Heart right ventricle (tissue), 16 donors: ENCODE measurements at regions not wholly inside any gene's neighbourhood (a gene's known extent, or its start where the extent isn't known, plus 50 kb on each side); places are given as distances from the start of the nearest gene placed in this dataset.

Experiments
- ATAC-seq, 8 donors: fragments of 200-7000 bp; cut with Tn5 transposase; one replicate each; pipeline ENCODE4 v1.9.1; 2020; ENCODE audit warnings: mild to moderate bottlenecking in 8 of 8, moderate library complexity in 8 of 8, moderate number of reproducible peaks in 1 of 8
- DNase-seq, 2 donors: peaks; one replicate each; pipeline ENCODE4 v3.0.0-alpha.2; 2020
- H3K27ac ChIP-seq, 10 donors: fragments of 200-600 bp; sonication (generic) in 2 of 10; one replicate each; pipeline versions ENCODE4 v1.5.0 to v1.8.0; 2020 to 2022; ENCODE audit warnings: mild to moderate bottlenecking in 3 of 10
- H3K27me3 ChIP-seq, 7 donors: fragments of 200-600 bp; one replicate each; pipeline ENCODE4 v1.8.0; 2021 to 2022; ENCODE audit warnings: mild to moderate bottlenecking in 2 of 7
- H3K36me3 ChIP-seq, 9 donors: fragments of 200-600 bp; sonication (generic) in 1 of 9; one replicate each; pipeline versions ENCODE4 v1.5.0 to v1.8.0; 2020 to 2022; ENCODE audit warnings: mild to moderate bottlenecking in 2 of 9
- H3K4me1 ChIP-seq, 9 donors: fragments of 200-600 bp; sonication (generic) in 1 of 9; one replicate each; pipeline versions ENCODE4 v1.5.0 to v1.8.0; 2020 to 2022; ENCODE audit warnings: mild to moderate bottlenecking in 4 of 9
- H3K4me3 ChIP-seq, 10 donors: fragments of 200-600 bp; sonication (generic) in 2 of 10; one replicate each; pipeline versions ENCODE4 v1.5.0 to v1.8.0; 2020 to 2022; ENCODE audit warnings: mild to moderate bottlenecking in 7 of 10, moderate library complexity in 2 of 10
- H3K9me3 ChIP-seq, 11 donors: fragments of 200-600 bp in 10 of 11; sonication (generic) in 2 of 11; one replicate each; pipeline versions ENCODE4 v1.5.0 to v1.8.0; 2013 to 2022; ENCODE audit warnings: mild to moderate bottlenecking in 2 of 11, control low read depth in 1 of 11, moderate library complexity in 1 of 11
- CTCF ChIP-seq, 9 donors: fragments of 200-600 bp; sonication (generic) in 2 of 9; IDR thresholded peaks; one replicate each; pipeline versions ENCODE4 v1.5.0 to v1.8.0; 2021 to 2022; ENCODE audit warnings: antibody characterized with exemption in 9 of 9, mild to moderate bottlenecking in 5 of 9, moderate library complexity in 1 of 9
- WGBS, 2 donors: extraction: QIAGEN DNeasy Blood & Tissue Kit; methylation state at CpG; one replicate each; pipeline ENCODE4 v1.1.7; 2013; ENCODE audit warnings: inconsistent platforms in 1 of 2; 5-methylcytosine and 5-hydroxymethylcytosine counted together
- intact Hi-C, 10 donors: fragments of 100-400 bp; cut with DNase I; formaldehyde crosslinking; loops; one replicate each; pipeline versions ENCODE4 v1.11.1 to v1.14.2; 2022
- donor health status: Arrhythmogenic right ventricular cardiomyopathy.
- donor health status: ischemic (EF 13 %, LVEDD 7.1; RV severe dilation, severe dysfunction).
- donor health status: healthy with polysubstance abuse.
- donor health status: DM: no; HTN: yes; CAD: no.
- donor health status: DM: no; HTN: no; CAD: no.
- donor health status: ischemic (EF 25% LVEDD 6.9; RV normal size, moderate dysfunction).
- donor health status: ischemic (EF 25% LVEDD 5.7; RV mildly dilated, moderate dysfunction).
- donor health status: healthy.
- donor health status: DM: yes; HTN: yes; CAD: no.
- donor health status: Ischemic cardiomyopathy.
- donor health status: ischemic (EF 35%, LVEDD 5.7; RV mildly dilated, moderate dysfunction).
- donor health status: nonischemic (EF 11% LVEDD 7.7; RV severe dilation, severe dysfunction).
- donor health status: DM: yes; HTN: yes; CAD: no.
- donor health status: PGD.
- donor health status: ischemic (EF 29% LVEDD 5.4; RV normal size, mild dysfunction).
- donor health status: nonischemic (EF 23%, LVEDD 6.1; RV moderate dilation, normal function).

GRCh38 chr20:50242548-50242862 is 51.9 kb downstream of the CEBPB start:
- no peaks in the 10 kb centered on the region for H3K36me3 ChIP-seq
- H3K4me1 ChIP-seq: peaks cover 0 to 12% (median 0%) of the 10 kb centered on the region in 9 donors
- no peak overlapping the region for H3K4me3 ChIP-seq
- 73 to 74% methylated on average over 6 of the region's 6 CpGs for WGBS, 2 donors
- no peak overlapping the region for H3K27ac ChIP-seq
- TF ChIP-seq CTCF (IDR thresholded peaks at IDR 0.05): no peak
- DNase-seq: no peak
- ATAC-seq: no peak
- intact Hi-C loops: no loop called here
- no peaks in the 10 kb centered on the region for H3K9me3 ChIP-seq
- peaks cover 0 to 23% (median 4%) of the 10 kb centered on the region in 7 donors for H3K27me3 ChIP-seq

- intact Hi-C loops: no loop called here
- Histone ChIP-seq H3K4me1 (peaks cover 0 to 12% (median 0%) of the 10 kb centered on the region in 9 donors), H3K4me3 (no peak overlapping the region), H3K9me3 (no peaks in the 10 kb centered on the region), H3K36me3 (no peaks in the 10 kb centered on the region), H3K27ac (no peak overlapping the region), H3K27me3 (peaks cover 0 to 23% (median 4%) of the 10 kb centered on the region in 7 donors)
- WGBS, 2 donors: 64 to 67% methylated on average over 27 of the region's 27 CpGs
- ATAC-seq (peak in 1 of 8 donors; percentile 46), DNase-seq (no peak)
- no peak for TF ChIP-seq CTCF (IDR thresholded peaks at IDR 0.05)
Measured at GRCh38 chr20:50242863-50243609, 52.4 kb downstream of the CEBPB start.

DNA sequence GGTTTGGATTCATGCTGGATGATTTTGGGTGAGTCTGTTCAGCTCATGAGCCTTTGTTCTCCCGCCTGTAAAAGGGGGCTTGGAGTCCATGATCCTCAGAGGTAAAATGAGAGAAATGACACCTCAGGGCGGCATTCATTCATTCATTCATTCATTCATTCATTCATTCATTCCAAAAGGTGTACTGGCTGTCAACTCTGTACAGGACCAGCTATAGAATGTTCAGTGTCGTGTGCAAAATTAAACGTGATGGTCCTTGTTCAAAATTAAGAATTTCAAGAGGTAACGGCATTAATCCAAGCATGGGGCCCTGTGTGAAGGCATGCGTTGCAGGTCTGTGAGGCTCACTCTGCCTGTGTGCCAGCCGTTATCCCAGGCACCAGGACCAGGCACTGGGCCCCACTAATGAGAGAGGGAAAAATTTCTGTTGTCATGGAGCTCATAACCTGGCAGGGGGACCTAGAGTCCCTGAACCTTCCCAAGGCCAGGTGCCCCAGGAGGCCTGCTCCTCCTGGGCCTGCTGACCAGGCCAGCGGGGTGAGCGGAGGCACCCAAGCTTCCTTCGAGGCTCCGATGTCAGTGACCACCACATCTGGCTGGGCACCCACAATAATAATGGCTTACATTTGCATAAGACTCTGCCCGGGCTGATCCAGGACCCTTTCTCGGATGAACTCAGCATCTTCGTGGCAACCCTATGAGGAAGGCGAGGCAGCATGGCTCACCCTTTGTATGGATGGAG is 53.2 kb downstream of the CEBPB start:
- peaks cover 0 to 23% (median 4%) of the 10 kb centered on the region in 7 donors for H3K27me3 ChIP-seq
- 94 to 96% methylated on average over 15 of the region's 15 CpGs for WGBS, 2 donors
- DNase-seq (no peak), ATAC-seq (no peak)
- no peaks in the 10 kb centered on the region for H3K9me3 ChIP-seq
- H3K36me3 ChIP-seq: no peaks in the 10 kb centered on the region
- no peak overlapping the region for H3K27ac ChIP-seq
- H3K4me3 ChIP-seq: no peak overlapping the region
- TF ChIP-seq CTCF (IDR thresholded peaks at IDR 0.05): no peak
- intact Hi-C loops: no loop called here
- H3K4me1 ChIP-seq: peaks cover 0 to 8% (median 0%) of the 10 kb centered on the region in 9 donors

DNA sequence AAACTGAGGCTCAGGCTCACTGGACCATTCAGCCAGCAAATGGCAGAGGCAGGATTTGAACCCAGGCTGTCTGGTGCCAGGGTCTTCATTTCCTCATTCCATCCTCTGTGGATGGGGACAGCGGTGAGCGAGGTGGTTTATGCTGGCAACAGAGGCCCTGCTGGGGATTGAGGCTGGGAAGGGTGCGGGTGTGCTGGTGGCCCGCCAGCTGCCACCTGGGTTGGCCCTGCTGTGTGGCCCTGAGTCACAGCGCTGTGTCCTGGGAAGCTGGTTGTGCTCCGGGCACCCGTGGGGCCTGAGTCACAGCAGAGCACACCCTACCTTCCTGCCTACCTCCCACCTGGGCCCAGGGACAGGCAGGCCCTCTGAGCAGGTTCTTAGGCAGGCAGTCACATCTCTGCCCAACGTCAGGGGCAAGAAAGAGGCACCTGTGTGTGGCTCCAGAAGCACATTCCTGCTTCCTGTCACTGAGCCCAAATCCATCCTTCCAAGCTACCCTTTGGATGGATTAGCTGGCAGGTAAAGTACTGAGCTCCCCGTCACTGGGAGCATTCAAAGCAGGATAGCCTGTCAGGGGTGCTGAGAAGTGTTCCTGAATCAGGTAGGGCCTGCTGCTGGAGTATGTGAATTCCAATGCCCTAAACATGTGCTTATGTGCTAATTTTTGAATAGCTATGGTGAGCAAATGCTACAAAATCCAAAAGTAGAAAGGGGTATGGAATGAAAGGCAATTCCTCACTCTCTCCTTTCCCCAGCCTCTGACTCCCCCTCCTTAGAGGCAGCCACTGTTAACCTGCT is 53.9 kb downstream of the CEBPB start:
- intact Hi-C loops: no loop called here
- Histone ChIP-seq H3K36me3 (no peaks in the 10 kb centered on the region), H3K4me1 (peaks cover 0 to 8% (median 0%) of the 10 kb centered on the region in 9 donors), H3K27me3 (peaks cover 0 to 23% (median 4%) of the 10 kb centered on the region in 7 donors), H3K9me3 (no peaks in the 10 kb centered on the region), H3K27ac (no peak overlapping the region), H3K4me3 (no peak overlapping the region)
- TF ChIP-seq CTCF (IDR thresholded peaks at IDR 0.05): no peak
- WGBS, 2 donors: 87 to 91% methylated on average over 9 of the region's 9 CpGs
- ATAC-seq (peak in 1 of 8 donors; percentile 27), DNase-seq (no peak)
